H1 (cell line): ENCODE measurements at regions not wholly inside any gene's neighbourhood (a gene's known extent, or its start where the extent isn't known, plus 50 kb on each side); places are given as distances from the start of the nearest gene placed in this dataset.

Experiments used
- CTCF ChIA-PET: fragments of 300-600 bp; sonication (Branson Sonifier 250); formaldehyde crosslinking; loops from one replicate; lab custom pipeline; 2021; ENCODE audit not compliant: partially characterized antibody; lab: Charles Lee
- POLR2A ChIA-PET: fragments of 300-600 bp; sonication (Branson Sonifier 250); formaldehyde crosslinking; loops from one replicate; lab custom pipeline; 2021; ENCODE audit warnings: inconsistent platforms; ENCODE audit not compliant: partially characterized antibody; lab: Charles Lee
- DNase-seq, 2 experiments: peaks; one replicate each; pipeline versions ENCODE4 v3.0.0 to v3.0.0-alpha.2; 2010 to 2022; ENCODE audit warnings: low spot score in 2 of 2, low read depth in 1 of 2, mixed read lengths in 1 of 2
- FAIRE-seq: peaks from 2 replicates; lab custom pipeline; 2011; peaks lifted over from hg19 to GRCh38; lab: Jason Lieb, UNC
- H2AFZ ChIP-seq: 2 replicates; pipeline ENCODE4 v1.8.1; 2012; ENCODE audit warnings: low read length, inconsistent platforms
- H2AK5ac ChIP-seq: 2 replicates; pipeline ENCODE4 v1.6.1; 2013; ENCODE audit warnings: low read depth, low read length
- H2BK120ac ChIP-seq: replicated peaks from 2 replicates; pipeline ENCODE3; 2013; ENCODE audit warnings: low read depth, low read length, inconsistent platforms
- H2BK12ac ChIP-seq: 2 replicates; pipeline ENCODE4 v1.6.1; 2013; ENCODE audit warnings: low read depth, low read length
- H2BK15ac ChIP-seq: 2 replicates; pipeline ENCODE4 v1.6.1; 2013; ENCODE audit warnings: low read length
- H2BK20ac ChIP-seq: 2 replicates; pipeline ENCODE4 v1.6.1; 2013; ENCODE audit warnings: low read length
- H2BK5ac ChIP-seq: 2 replicates; pipeline ENCODE4 v1.6.1; 2013; ENCODE audit warnings: low read depth, low read length
- H3K14ac ChIP-seq: 2 replicates; pipeline ENCODE4 v1.6.1; 2013; ENCODE audit warnings: inconsistent platforms; ENCODE audit not compliant: insufficient read length
- H3K18ac ChIP-seq: 2 replicates; pipeline ENCODE4 v1.6.1; 2013; ENCODE audit warnings: low read length; ENCODE audit errors: extremely low read depth
- H3K23ac ChIP-seq: 2 replicates; pipeline ENCODE4 v1.6.1; 2013; ENCODE audit warnings: inconsistent platforms; ENCODE audit not compliant: insufficient read length
- H3K23me2 ChIP-seq: 2 replicates; pipeline ENCODE4 v1.6.1; 2013; ENCODE audit warnings: low read depth, low read length
- H3K27ac ChIP-seq: 2 replicates; pipeline ENCODE4 v1.6.1; 2011; ENCODE audit warnings: low read depth, low read length, inconsistent platforms
- H3K27me3 ChIP-seq, 4 experiments: replicated peaks in 1 of 4; 1 replicate in 1 of 4; 2 replicates in 3 of 4; pipeline versions ENCODE4 v1.6.1 to v1.8.1; 2011 to 2013; ENCODE audit warnings: low read length in 3 of 4, mild to moderate bottlenecking in 3 of 4, inconsistent platforms in 2 of 4, mixed read lengths in 2 of 4, moderate library complexity in 1 of 4; ENCODE audit not compliant: control insufficient read depth in 3 of 4, insufficient read depth in 3 of 4; ENCODE audit errors: extremely low read depth in 1 of 4
- H3K36me3 ChIP-seq, 4 experiments: 2 replicates each; pipeline versions ENCODE4 v1.6.1 to v1.8.1; 2011 to 2013; ENCODE audit warnings: mild to moderate bottlenecking in 4 of 4, low read length in 3 of 4, moderate library complexity in 2 of 4, control low read depth in 1 of 4, inconsistent platforms in 1 of 4; ENCODE audit not compliant: insufficient read depth in 4 of 4, control insufficient read depth in 2 of 4
- H3K4ac ChIP-seq: replicated peaks from 2 replicates; pipeline ENCODE3; 2013; ENCODE audit warnings: low read length, low read depth, mixed read lengths, inconsistent platforms; ENCODE audit not compliant: insufficient read length
- H3K4me1 ChIP-seq, 4 experiments: replicated peaks in 1 of 4; 1 replicate in 1 of 4; 2 replicates in 3 of 4; pipeline versions ENCODE4 v1.6.1 to v1.8.1; 2011 to 2013; ENCODE audit warnings: low read length in 3 of 4, inconsistent platforms in 2 of 4, mixed read lengths in 1 of 4; ENCODE audit not compliant: insufficient read depth in 4 of 4, control insufficient read depth in 3 of 4
- H3K4me2 ChIP-seq, 2 experiments: 2 replicates each; pipeline versions ENCODE4 v1.6.1 to v1.8.1; 2011 to 2013; ENCODE audit warnings: low read depth in 2 of 2, low read length in 2 of 2, control low read depth in 1 of 2, inconsistent platforms in 1 of 2, mild to moderate bottlenecking in 1 of 2; ENCODE audit not compliant: insufficient read depth in 1 of 2
- H3K4me3 ChIP-seq, 4 experiments: fragments of 200-600, 300-600 bp in 1 of 4; sonication (generic), shearing (Covaris generic), sonication (Bioruptor Twin) in 1 of 4; 2 replicates each; pipeline versions ENCODE4 v1.5.1 to v1.8.1; 2011 to 2016; ENCODE audit warnings: low read length in 4 of 4, low read depth in 3 of 4, control low read depth in 2 of 4, inconsistent platforms in 2 of 4, mild to moderate bottlenecking in 2 of 4, mixed read lengths in 1 of 4, moderate library complexity in 1 of 4; ENCODE audit not compliant: insufficient read depth in 2 of 4; ENCODE audit errors: extremely low read depth in 1 of 4
- H3K56ac ChIP-seq: replicated peaks from 2 replicates; pipeline ENCODE3; 2013; ENCODE audit warnings: low read depth, mild to moderate bottlenecking, mixed read lengths, low read length, inconsistent platforms; ENCODE audit not compliant: insufficient read length
- H3K79me1 ChIP-seq: 2 replicates; pipeline ENCODE4 v1.6.1; 2013; ENCODE audit warnings: low read depth, low read length, control low read depth
- H3K79me2 ChIP-seq, 2 experiments: 2 replicates each; pipeline versions ENCODE4 v1.6.1 to v1.8.1; 2012 to 2013; ENCODE audit warnings: low read length in 2 of 2, mild to moderate bottlenecking in 2 of 2, inconsistent platforms in 1 of 2; ENCODE audit not compliant: insufficient read depth in 2 of 2, control insufficient read depth in 1 of 2
- H3K9ac ChIP-seq, 4 experiments: replicated peaks in 1 of 4; 1 replicate in 1 of 4; 2 replicates in 3 of 4; pipeline versions ENCODE4 v1.6.1 to v1.8.1; 2011 to 2013; ENCODE audit warnings: low read depth in 3 of 4, low read length in 3 of 4, control low read depth in 2 of 4, mild to moderate bottlenecking in 2 of 4, moderate library complexity in 2 of 4, inconsistent platforms in 1 of 4; ENCODE audit errors: extremely low read depth in 1 of 4
- H3K9me3 ChIP-seq, 2 experiments: 2 replicates each; pipeline versions ENCODE4 v1.6.1 to v1.8.1; 2012 to 2013; ENCODE audit warnings: mild to moderate bottlenecking in 2 of 2, moderate library complexity in 2 of 2, control low read depth in 1 of 2, inconsistent platforms in 1 of 2, low read depth in 1 of 2, low read length in 1 of 2, mixed read lengths in 1 of 2; ENCODE audit not compliant: insufficient read depth in 2 of 2
- H4K20me1 ChIP-seq, 2 experiments: replicated peaks in 1 of 2; 2 replicates each; pipeline versions ENCODE3 to v1.8.1; 2011 to 2013; ENCODE audit warnings: inconsistent platforms in 2 of 2, low read length in 2 of 2, mild to moderate bottlenecking in 1 of 2; ENCODE audit not compliant: insufficient read depth in 2 of 2, control insufficient read depth in 1 of 2
- H4K5ac ChIP-seq: 2 replicates; pipeline ENCODE4 v1.6.1; 2013; ENCODE audit warnings: low read length, low read depth, mixed read lengths, inconsistent platforms; ENCODE audit not compliant: insufficient read length
- H4K8ac ChIP-seq: 2 replicates; pipeline ENCODE4 v1.8.0; 2013; ENCODE audit warnings: mild to moderate bottlenecking, moderate library complexity, low read length, inconsistent platforms; ENCODE audit not compliant: insufficient read depth; ENCODE audit errors: extremely low read depth
- H4K91ac ChIP-seq: replicated peaks from 2 replicates; pipeline ENCODE3; 2013; ENCODE audit warnings: low read length, mixed read lengths, inconsistent platforms; ENCODE audit not compliant: insufficient read length
- EP300 ChIP-seq, 2 experiments: IDR thresholded peaks; 1 replicate in 1 of 2; 2 replicates in 1 of 2; pipeline ENCODE4 v1.6.1; 2011 to 2012; ENCODE audit warnings: low read depth in 2 of 2, low read length in 2 of 2, mild to moderate bottlenecking in 2 of 2, borderline replicate concordance in 1 of 2, inconsistent platforms in 1 of 2, moderate library complexity in 1 of 2
- GABPA ChIP-seq: IDR thresholded peaks from 2 replicates; pipeline ENCODE4 v1.6.1; 2011; ENCODE audit warnings: mild to moderate bottlenecking, low read length, moderate library complexity, borderline replicate concordance; ENCODE audit not compliant: insufficient read depth
- KDM1A ChIP-seq: fragments of 200-600, 300-600 bp; sonication (generic); IDR thresholded peaks from 2 replicates; pipeline ENCODE4 v1.7.1; 2016; ENCODE audit warnings: mild to moderate bottlenecking, low read length, borderline replicate concordance
- MAFK ChIP-seq: IDR thresholded peaks from 2 replicates; pipeline ENCODE4 v1.6.1; 2012; ENCODE audit warnings: low read depth, mild to moderate bottlenecking, improper control_type of control experiment, low read length
- NANOG ChIP-seq: IDR thresholded peaks from 2 replicates; pipeline ENCODE4 v1.6.1; 2011; ENCODE audit warnings: low read length, low read depth, mild to moderate bottlenecking, inconsistent platforms; ENCODE audit not compliant: insufficient read depth, poor library complexity, severe bottlenecking
- POLR2A ChIP-seq, 2 experiments: IDR thresholded peaks; 1 replicate in 1 of 2; 2 replicates in 1 of 2; pipeline ENCODE4 v1.6.1; 2011; ENCODE audit warnings: low read depth in 2 of 2, low read length in 2 of 2, mild to moderate bottlenecking in 2 of 2; ENCODE audit errors: control extremely low read depth in 1 of 2
- POLR2AphosphoS5 ChIP-seq: IDR thresholded peaks from 2 replicates; pipeline ENCODE4 v1.6.1; 2011; ENCODE audit warnings: low read depth, low read length
- RAD21 ChIP-seq, 2 experiments: IDR thresholded peaks in 1 of 2; conservative IDR thresholded peaks in 1 of 2; 2 replicates each; pipeline ENCODE4 v1.6.1; 2011; ENCODE audit warnings: low read depth in 2 of 2, low read length in 2 of 2, improper control_type of control experiment in 1 of 2, inconsistent platforms in 1 of 2, mild to moderate bottlenecking in 1 of 2, moderate library complexity in 1 of 2
- RXRA ChIP-seq: IDR thresholded peaks from 2 replicates; pipeline ENCODE4 v1.6.1; 2011; ENCODE audit warnings: low read depth, mild to moderate bottlenecking, low read length, moderate library complexity; ENCODE audit not compliant: insufficient read depth
- SP1 ChIP-seq: IDR thresholded peaks from 2 replicates; pipeline ENCODE4 v1.6.1; 2011; ENCODE audit warnings: low read depth, low read length
- SRF ChIP-seq: IDR thresholded peaks from 2 replicates; pipeline ENCODE4 v1.6.1; 2011; ENCODE audit warnings: mild to moderate bottlenecking, low read depth, low read length, moderate library complexity
- WGBS, 2 experiments: shearing (Covaris generic) in 1 of 2; methylation state at CpG; one replicate each; pipeline versions ENCODE4 v1.1.6 to v1.1.7; 2013 to 2015; ENCODE audit warnings: low lambda C conversion rate in 2 of 2, mixed read lengths in 2 of 2, inconsistent platforms in 1 of 2, low coverage in 1 of 2, missing lambda C conversion rate in 1 of 2; ENCODE audit not compliant: insufficient replicate concordance in 2 of 2, insufficient coverage in 1 of 2, insufficient read length in 1 of 2; ENCODE audit errors: extremely low coverage in 1 of 2, missing lambda C conversion rate in 1 of 2; 5-methylcytosine and 5-hydroxymethylcytosine counted together
- TF ChIP-seq, protein P1 (sequence below): IDR thresholded peaks from 2 replicates; pipeline ENCODE4 v1.6.1; 2011; ENCODE audit warnings: low read length, improper control_type of control experiment
- TF ChIP-seq, protein P2 (sequence below): IDR thresholded peaks from 2 replicates; pipeline ENCODE4 v1.6.1; 2012; ENCODE audit warnings: inconsistent platforms

GRCh38 chr4:66687459-66687858, 857.8 kb downstream of the CENPC start:
- Histone ChIP-seq H3K9me3 (no peaks in the 10 kb centered on the region), H3K23me2 (no peaks in the 10 kb centered on the region), H2AFZ (no peak overlapping the region), H4K5ac (no peak overlapping the region), H3K36me3 (no peaks in the 10 kb centered on the region), H2BK15ac (no peak overlapping the region), H4K8ac (no peak overlapping the region), H3K27ac (no peak overlapping the region), H3K4me2 (no peak overlapping the region), H3K27me3 (no peaks in the 10 kb centered on the region), H3K4me3 (no peak overlapping the region), H3K9ac (no peak overlapping the region), H3K79me1 (no peaks in the 10 kb centered on the region), H2AK5ac (no peak overlapping the region), H2BK20ac (no peak overlapping the region), H3K79me2 (no peaks in the 10 kb centered on the region), H2BK12ac (no peak overlapping the region), H2BK5ac (no peak overlapping the region), H3K14ac (no peak overlapping the region), H3K56ac (no peak overlapping the region), H3K4me1 (no peaks in the 10 kb centered on the region), H3K4ac (no peak overlapping the region), H2BK120ac (no peak overlapping the region), H3K23ac (no peak overlapping the region), H4K91ac (no peak overlapping the region), H4K20me1 (no peaks in the 10 kb centered on the region), H3K18ac (no peak overlapping the region)
- FAIRE-seq = no peak
- ChIA-PET CTCF (interaction anchor here (0.6 kb wide), 1 partner anchor 383 kb away, joined by 3 read pairs; no protein-coding TSS in a partner anchor), POLR2A (no interaction called here)
- no peak for DNase-seq
- WGBS, 2 experiments = 96% methylated on average over 2 of the region's 2 CpGs; no CpG with 5 or more reads in 1 of the 2 experiments
- TF ChIP-seq, protein P1, sequence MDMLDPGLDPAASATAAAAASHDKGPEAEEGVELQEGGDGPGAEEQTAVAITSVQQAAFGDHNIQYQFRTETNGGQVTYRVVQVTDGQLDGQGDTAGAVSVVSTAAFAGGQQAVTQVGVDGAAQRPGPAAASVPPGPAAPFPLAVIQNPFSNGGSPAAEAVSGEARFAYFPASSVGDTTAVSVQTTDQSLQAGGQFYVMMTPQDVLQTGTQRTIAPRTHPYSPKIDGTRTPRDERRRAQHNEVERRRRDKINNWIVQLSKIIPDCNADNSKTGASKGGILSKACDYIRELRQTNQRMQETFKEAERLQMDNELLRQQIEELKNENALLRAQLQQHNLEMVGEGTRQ = no peak
- no peak for TF ChIP-seq RXRA
- TF ChIP-seq, protein P2, sequence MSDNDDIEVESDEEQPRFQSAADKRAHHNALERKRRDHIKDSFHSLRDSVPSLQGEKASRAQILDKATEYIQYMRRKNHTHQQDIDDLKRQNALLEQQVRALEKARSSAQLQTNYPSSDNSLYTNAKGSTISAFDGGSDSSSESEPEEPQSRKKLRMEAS = no peak
- no peak for TF ChIP-seq GABPA
- TF ChIP-seq SP1 = no peak
- TF ChIP-seq MAFK = no peak
- TF ChIP-seq EP300 (IDR thresholded peaks at IDR 0.05; ENCODE audit: borderline replicate concordance in 1 of 2, low read depth in 2 of 2, low read length in 2 of 2) = no peak
- no peak for TF ChIP-seq POLR2A (IDR thresholded peaks at IDR 0.05; ENCODE audit: control extremely low read depth in 1 of 2, low read depth in 2 of 2, low read length in 2 of 2)
- TF ChIP-seq RAD21 (IDR thresholded peaks at IDR 0.05 in 1 of 2, conservative IDR thresholded peaks at IDR 0.05 in 1 of 2; ENCODE audit: low read depth in 2 of 2, low read length in 2 of 2) = no peak
- TF ChIP-seq POLR2AphosphoS5 = no peak
- TF ChIP-seq KDM1A = no peak
- TF ChIP-seq NANOG = no peak
- no peak for TF ChIP-seq SRF
